ENCODE measurements at regions not wholly inside any gene's neighbourhood (a gene's known extent, or its start where the extent isn't known, plus 50 kb on each side); places are given as distances from the start of the nearest gene placed in this dataset.

- TF ChIP-seq CTCF (IDR thresholded peaks at IDR 0.05): no peak
Observed at GRCh38 chrX:81405781-81406180, 203.9 kb downstream of the SH3BGRL start.

GRCh38 chrX:81411517-81411916, 209.6 kb downstream of the SH3BGRL start:
- TF ChIP-seq CTCF (IDR thresholded peaks at IDR 0.05): no peak

- no peak for TF ChIP-seq CTCF (IDR thresholded peaks at IDR 0.05)
Observed at GRCh38 chrX:81412428-81412827, 210.5 kb downstream of the SH3BGRL start.

GRCh38 chrX:81414630-81415029, 212.7 kb downstream of the SH3BGRL start:
- TF ChIP-seq CTCF (IDR thresholded peaks at IDR 0.05): no peak

Data from LNCAP (cell line).